Retinal pigment epithelial cell (primary cell): ENCODE measurements at regions not wholly inside any gene's neighbourhood (a gene's known extent, or its start where the extent isn't known, plus 50 kb on each side); places are given as distances from the start of the nearest gene placed in this dataset.
A peak's percentile ranks its signal among the peaks of the same experiment; 100 is the strongest.

Experiments used
- DNase-seq: peaks from one replicate; pipeline ENCODE4 v3.0.0-alpha.2; 2010; ENCODE audit warnings: low read depth
- H3K4me3 ChIP-seq: 2 replicates; pipeline ENCODE4 v1.5.1; 2011; ENCODE audit warnings: mild to moderate bottlenecking, low read length, control low read depth, moderate library complexity
- CTCF ChIP-seq: conservative IDR thresholded peaks from 2 replicates; pipeline ENCODE4 v1.5.1; 2011; ENCODE audit warnings: low read depth, low read length, control low read depth, inconsistent platforms

DNA sequence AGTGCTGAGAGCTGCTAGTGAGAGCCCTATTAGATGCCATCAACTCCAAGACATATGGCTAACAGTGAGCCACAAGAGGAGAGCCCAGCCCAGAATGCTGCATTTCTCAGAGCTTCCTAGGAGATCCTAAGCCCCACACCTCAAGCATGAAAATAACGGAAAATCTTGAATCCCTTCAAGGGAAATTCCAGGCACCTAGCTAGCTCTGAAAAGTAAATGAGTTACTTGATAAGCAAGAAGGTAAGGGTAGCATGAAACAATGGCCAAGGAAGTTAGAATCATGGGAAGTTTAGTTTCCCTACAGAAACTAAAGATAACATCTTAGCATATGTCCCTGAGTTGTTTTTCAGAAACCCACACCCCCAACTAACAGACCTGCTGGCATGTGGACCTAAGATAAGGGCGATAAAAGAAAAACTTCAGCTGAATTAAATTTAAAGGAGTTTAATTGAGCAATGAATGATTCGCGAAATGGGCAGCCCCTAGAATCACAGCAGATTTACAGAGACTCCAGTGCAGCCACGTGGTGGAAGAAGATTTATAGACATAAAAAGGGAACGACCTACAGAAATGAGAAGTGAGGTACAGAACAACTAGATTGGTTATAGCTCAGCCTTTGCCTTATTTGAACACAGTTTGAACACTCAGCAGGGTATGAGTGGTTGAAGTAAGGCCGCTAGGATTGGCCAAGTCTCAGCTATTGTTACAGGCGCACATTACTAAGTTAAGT is 301.3 kb upstream of the DACH1 start:
- no peak overlapping the region for H3K4me3 ChIP-seq
- no peak for TF ChIP-seq CTCF
- no peak for DNase-seq

DNA sequence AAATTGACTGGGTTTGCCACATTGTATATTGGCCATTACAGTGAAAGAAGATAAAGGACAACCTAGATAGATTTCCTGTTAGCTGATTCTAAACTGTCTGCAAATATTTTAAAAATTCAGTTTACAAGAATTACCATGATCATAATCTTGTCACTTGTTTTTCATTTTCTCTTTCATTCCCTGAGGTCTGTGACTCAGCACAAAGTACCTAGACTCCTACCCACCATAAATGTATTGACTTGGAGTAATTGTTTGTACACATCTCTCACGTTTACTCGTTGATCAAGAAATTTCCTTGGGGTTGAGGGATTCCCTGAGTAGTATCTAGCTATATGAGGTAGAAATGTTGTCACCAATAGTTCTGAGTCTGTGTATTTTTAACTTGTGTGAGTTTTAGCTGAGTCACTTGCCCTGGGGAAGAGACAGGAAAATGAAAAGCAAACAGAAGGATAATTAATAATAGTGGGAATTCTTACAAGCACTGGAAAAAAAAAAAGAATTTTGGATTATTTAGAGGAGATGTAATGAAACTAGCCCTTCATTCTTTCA is 299.2 kb upstream of the DACH1 start:
- no peak overlapping the region for H3K4me3 ChIP-seq
- DNase-seq, result no peak

GRCh38 chr13:72165276-72165675 is 298.3 kb upstream of the DACH1 start:
- no peak for TF ChIP-seq CTCF
- DNase-seq, result no peak
- no peak overlapping the region for H3K4me3 ChIP-seq

More for the DNA sequence above, 299.2 kb upstream of the DACH1 start:
- TF ChIP-seq CTCF, result no peak

GRCh38 chr13:72164811-72165210 is 297.8 kb upstream of the DACH1 start:
- no peak for DNase-seq
- TF ChIP-seq CTCF, result no peak
- no peak overlapping the region for H3K4me3 ChIP-seq

GRCh38 chr13:72163678-72164077 is 296.7 kb upstream of the DACH1 start:
- no peak overlapping the region for H3K4me3 ChIP-seq
- peak; percentile 68 for DNase-seq
- no peak for TF ChIP-seq CTCF

- TF ChIP-seq CTCF, result no peak
- DNase-seq, result no peak
- H3K4me3 ChIP-seq, result no peak overlapping the region
Measured at GRCh38 chr13:72160977-72161376, 294.0 kb upstream of the DACH1 start.

DNA sequence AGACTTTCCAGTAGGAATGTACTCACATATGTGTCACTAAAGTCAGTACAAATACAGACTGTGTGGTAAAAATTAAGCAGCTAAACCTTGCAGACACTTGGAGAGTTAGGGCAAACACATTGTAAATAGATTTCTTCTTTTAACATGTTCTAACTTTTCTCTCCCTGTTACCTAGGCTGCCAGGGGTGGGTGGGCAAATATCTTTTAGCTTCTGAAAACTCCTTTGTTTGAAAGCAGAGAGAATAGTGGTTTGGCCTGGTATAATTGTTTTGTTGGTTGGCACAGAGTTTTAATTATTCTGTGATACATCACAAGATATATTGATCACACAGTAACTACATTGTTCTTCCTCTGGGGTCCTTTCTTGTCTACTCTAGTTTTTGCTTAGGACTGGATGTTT is 289.8 kb upstream of the DACH1 start:
- no peak overlapping the region for H3K4me3 ChIP-seq
- no peak for TF ChIP-seq CTCF
- no peak for DNase-seq
